ENCODE measurements at regions not wholly inside any gene's neighbourhood (a gene's known extent, or its start where the extent isn't known, plus 50 kb on each side); places are given as distances from the start of the nearest gene placed in this dataset.

GRCh38 chrY:20643055-20643454, 67.5 kb downstream of the EIF1AY start:
- no peaks in the 10 kb centered on the region for H3K4me1 Mint-ChIP-seq
- Histone ChIP-seq H3K4me1 (ENCODE audit: insufficient read depth) (no peaks in the 10 kb centered on the region), H4K20me1 (replicated peaks; ENCODE audit: insufficient read depth) (no peaks in the 10 kb centered on the region), H3K27me3 (ENCODE audit: insufficient read depth) (no peaks in the 10 kb centered on the region), H3K27ac (ENCODE audit: low read depth) (no peak overlapping the region), H3F3A (replicated peaks; ENCODE audit: low read depth) (no peaks in the 10 kb centered on the region), H3K4me2 (no peak overlapping the region), H3K9me2 (ENCODE audit: insufficient read depth) (no peaks in the 10 kb centered on the region), H3K4me3 (no peak overlapping the region), H3K36me3 (ENCODE audit: insufficient read depth) (no peaks in the 10 kb centered on the region), H3K79me2 (replicated peaks; ENCODE audit: insufficient read depth) (no peaks in the 10 kb centered on the region), H2AFZ (no peak overlapping the region)
- no peak for DNase-seq (ENCODE audit: low spot score)
- H3K27ac Mint-ChIP-seq = no peak overlapping the region
- no peak overlapping the region for H3K4me3 Mint-ChIP-seq
- TF ChIP-seq EZH2 (IDR thresholded peaks at IDR 0.05; ENCODE audit: low read depth, unreplicated experiment) = no peak
- TF ChIP-seq CREB1 (CRISPR knock-in tag; IDR thresholded peaks at IDR 0.05; ENCODE audit: low read depth) = no peak
- TF ChIP-seq NANOG (IDR thresholded peaks at IDR 0.05; ENCODE audit: borderline replicate concordance) = no peak
- no peak for TF ChIP-seq ETS1 (IDR thresholded peaks at IDR 0.05)
- no peak for TF ChIP-seq POLR2AphosphoS5 (IDR thresholded peaks at IDR 0.05; ENCODE audit: low read depth)
- TF ChIP-seq ZNF114 (CRISPR knock-in tag; IDR thresholded peaks at IDR 0.05) = no peak
- no peak for TF ChIP-seq JUNB (IDR thresholded peaks at IDR 0.05; ENCODE audit: unreplicated experiment)
- no peak for TF ChIP-seq REST (IDR thresholded peaks at IDR 0.05; ENCODE audit: unreplicated experiment)
- no peak for TF ChIP-seq ZNF331 (CRISPR knock-in tag; IDR thresholded peaks at IDR 0.05; ENCODE audit: low read depth)
- TF ChIP-seq ZNF462 (CRISPR knock-in tag; IDR thresholded peaks at IDR 0.05) = no peak
- TF ChIP-seq CTCF (conservative IDR thresholded peaks at IDR 0.05; ENCODE audit: low read depth in 2 of 2) = no peak
- TF ChIP-seq EZH2phosphoT487 (IDR thresholded peaks at IDR 0.05; ENCODE audit: unreplicated experiment) = no peak
- ATAC-seq = no peak
- no peaks in the 10 kb centered on the region; the same call in 2 of the 3 replicates for H3K36me3 Mint-ChIP-seq (ENCODE audit: low read depth)
- no peaks in the 10 kb centered on the region for H3K27me3 Mint-ChIP-seq (ENCODE audit: insufficient read depth, low read depth, poor library complexity)
- H3K9me3 Mint-ChIP-seq = peaks cover 70% of the 10 kb centered on the region
